ENCODE measurements at regions not wholly inside any gene's neighbourhood (a gene's known extent, or its start where the extent isn't known, plus 50 kb on each side); places are given as distances from the start of the nearest gene placed in this dataset.

DNA sequence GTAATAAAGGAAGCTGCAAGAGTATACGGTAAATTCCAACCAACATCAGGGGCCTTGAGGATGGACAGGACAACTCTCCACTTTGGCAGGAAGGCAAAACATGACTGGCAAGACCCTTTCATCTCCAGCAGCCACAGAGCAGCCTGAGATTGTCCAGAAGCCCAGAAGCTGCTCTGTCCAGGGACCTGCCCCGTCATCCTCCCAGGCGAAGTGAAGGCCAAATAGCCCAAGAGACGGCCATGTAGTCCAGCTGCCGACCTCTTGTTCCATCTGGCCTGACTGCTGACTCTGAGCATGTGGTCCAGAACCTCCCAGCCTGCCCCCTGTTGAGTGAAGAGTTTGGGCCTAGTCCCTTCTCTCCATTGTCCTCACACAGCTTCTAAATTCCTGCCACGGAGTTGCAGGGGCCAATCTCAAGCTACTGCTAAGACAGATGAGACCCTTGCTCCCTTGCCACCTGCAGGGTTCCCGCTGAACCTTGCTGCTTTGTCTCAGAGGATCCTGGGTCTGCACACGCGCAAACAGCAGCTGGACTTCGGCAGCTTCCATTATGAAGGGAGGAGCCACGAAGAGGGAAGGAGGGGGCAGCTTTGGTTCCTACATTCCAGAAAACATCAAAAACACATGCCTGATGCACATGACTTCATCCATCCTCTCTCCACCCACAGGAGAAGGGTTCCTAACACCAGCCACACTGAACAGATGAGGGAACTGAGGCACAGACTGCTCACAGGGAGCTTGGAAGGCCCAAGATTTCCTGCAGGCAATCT is 196.9 kb downstream of the KATNAL1 start:
- H2AFZ ChIP-seq (ENCODE audit: low read length): no peak overlapping the region
- no peak for DNase-seq (ENCODE audit: low read depth in 2 of 2)

DNA sequence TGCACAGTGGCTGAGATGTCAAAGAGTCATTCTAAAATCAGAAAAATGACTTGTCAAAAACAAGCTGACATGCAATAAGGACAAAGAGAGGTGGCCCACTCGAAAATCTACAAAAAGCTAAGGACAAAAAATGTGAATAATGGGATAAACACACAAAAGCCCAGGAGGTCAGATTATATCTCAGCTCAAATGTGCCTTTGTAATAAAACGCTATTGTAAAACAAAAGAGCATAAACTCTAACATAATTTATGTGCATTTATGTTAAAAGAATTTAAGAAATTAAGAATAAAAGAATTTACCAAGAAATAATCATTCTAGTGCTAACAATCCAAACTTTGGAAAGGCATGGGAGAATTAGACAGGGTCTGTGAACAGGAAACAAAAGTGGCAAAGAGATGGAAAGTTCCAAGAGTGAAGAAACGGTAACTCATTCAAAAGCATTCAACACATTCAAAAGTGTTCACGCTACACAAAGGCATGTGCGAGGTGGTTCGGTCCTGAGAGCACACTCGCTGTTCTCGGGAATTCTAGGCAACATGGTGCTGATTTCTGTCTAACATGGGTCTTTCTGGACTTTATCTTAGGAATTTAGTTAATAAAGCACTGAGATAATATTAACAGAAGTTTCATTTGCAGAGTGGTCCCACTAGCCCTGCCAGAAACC is 197.7 kb downstream of the KATNAL1 start:
- H3K27ac ChIP-seq (ENCODE audit: insufficient read depth, low read length): no peak overlapping the region
- no peak for TF ChIP-seq EZH2 (IDR thresholded peaks at IDR 0.05; ENCODE audit: low read length, missing control alignments)
- TF ChIP-seq, protein P1, sequence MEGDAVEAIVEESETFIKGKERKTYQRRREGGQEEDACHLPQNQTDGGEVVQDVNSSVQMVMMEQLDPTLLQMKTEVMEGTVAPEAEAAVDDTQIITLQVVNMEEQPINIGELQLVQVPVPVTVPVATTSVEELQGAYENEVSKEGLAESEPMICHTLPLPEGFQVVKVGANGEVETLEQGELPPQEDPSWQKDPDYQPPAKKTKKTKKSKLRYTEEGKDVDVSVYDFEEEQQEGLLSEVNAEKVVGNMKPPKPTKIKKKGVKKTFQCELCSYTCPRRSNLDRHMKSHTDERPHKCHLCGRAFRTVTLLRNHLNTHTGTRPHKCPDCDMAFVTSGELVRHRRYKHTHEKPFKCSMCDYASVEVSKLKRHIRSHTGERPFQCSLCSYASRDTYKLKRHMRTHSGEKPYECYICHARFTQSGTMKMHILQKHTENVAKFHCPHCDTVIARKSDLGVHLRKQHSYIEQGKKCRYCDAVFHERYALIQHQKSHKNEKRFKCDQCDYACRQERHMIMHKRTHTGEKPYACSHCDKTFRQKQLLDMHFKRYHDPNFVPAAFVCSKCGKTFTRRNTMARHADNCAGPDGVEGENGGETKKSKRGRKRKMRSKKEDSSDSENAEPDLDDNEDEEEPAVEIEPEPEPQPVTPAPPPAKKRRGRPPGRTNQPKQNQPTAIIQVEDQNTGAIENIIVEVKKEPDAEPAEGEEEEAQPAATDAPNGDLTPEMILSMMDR (conservative IDR thresholded peaks at IDR 0.05 in 1 of 2, IDR thresholded peaks at IDR 0.05 in 1 of 2; ENCODE audit: low read depth in 1 of 2, low read length in 2 of 2): no peak
- no peaks in the 10 kb centered on the region for H4K20me1 ChIP-seq (ENCODE audit: control insufficient read depth, extremely low read depth, insufficient read depth, low read length)
- H3K27me3 ChIP-seq (ENCODE audit: control insufficient read depth, insufficient read depth, low read length): no peaks in the 10 kb centered on the region
- no peak overlapping the region for H3K4me2 ChIP-seq (ENCODE audit: extremely low read depth, insufficient read depth, low read length)
- no peaks in the 10 kb centered on the region for H3K79me2 ChIP-seq (ENCODE audit: control insufficient read depth, insufficient read depth, low read length)
- no peak overlapping the region for H3K9ac ChIP-seq (ENCODE audit: insufficient read depth, low read length)
- no peaks in the 10 kb centered on the region for H3K4me1 ChIP-seq (ENCODE audit: control insufficient read depth, extremely low read depth, insufficient read depth, low read length)
- no peak for DNase-seq (ENCODE audit: low read depth in 2 of 2)
- H3K9me3 ChIP-seq (ENCODE audit: control insufficient read depth, insufficient read depth, low read depth, low read length): no peaks in the 10 kb centered on the region
- H3K36me3 ChIP-seq (ENCODE audit: control insufficient read depth, insufficient read depth, low read length): no peaks in the 10 kb centered on the region
- no peak overlapping the region for H3K4me3 ChIP-seq (replicated peaks in 1 of 4; ENCODE audit: control extremely low read depth in 1 of 4, insufficient read depth in 1 of 4, low read depth in 3 of 4, low read length in 4 of 4)
- H2AFZ ChIP-seq (ENCODE audit: low read length): no peak overlapping the region

More for the DNA sequence above, 196.9 kb downstream of the KATNAL1 start:
- H3K4me3 ChIP-seq (replicated peaks in 1 of 4; ENCODE audit: control extremely low read depth in 1 of 4, insufficient read depth in 1 of 4, low read depth in 3 of 4, low read length in 4 of 4): no peak overlapping the region
- TF ChIP-seq, protein P1 (conservative IDR thresholded peaks at IDR 0.05 in 1 of 2, IDR thresholded peaks at IDR 0.05 in 1 of 2; ENCODE audit: low read depth in 1 of 2, low read length in 2 of 2): no peak
- TF ChIP-seq EZH2 (IDR thresholded peaks at IDR 0.05; ENCODE audit: low read length, missing control alignments): no peak
- no peaks in the 10 kb centered on the region for H4K20me1 ChIP-seq (ENCODE audit: control insufficient read depth, extremely low read depth, insufficient read depth, low read length)
- no peaks in the 10 kb centered on the region for H3K9me3 ChIP-seq (ENCODE audit: control insufficient read depth, insufficient read depth, low read depth, low read length)
- H3K9ac ChIP-seq (ENCODE audit: insufficient read depth, low read length): no peak overlapping the region
- no peak overlapping the region for H3K27ac ChIP-seq (ENCODE audit: insufficient read depth, low read length)
- H3K79me2 ChIP-seq (ENCODE audit: control insufficient read depth, insufficient read depth, low read length): no peaks in the 10 kb centered on the region
- no peaks in the 10 kb centered on the region for H3K36me3 ChIP-seq (ENCODE audit: control insufficient read depth, insufficient read depth, low read length)
- H3K27me3 ChIP-seq (ENCODE audit: control insufficient read depth, insufficient read depth, low read length): no peaks in the 10 kb centered on the region
- peaks cover 2% of the 10 kb centered on the region for H3K4me1 ChIP-seq (ENCODE audit: control insufficient read depth, extremely low read depth, insufficient read depth, low read length)
- no peak overlapping the region for H3K4me2 ChIP-seq (ENCODE audit: extremely low read depth, insufficient read depth, low read length)

- H3K4me1 ChIP-seq (ENCODE audit: control insufficient read depth, extremely low read depth, insufficient read depth, low read length): no peaks in the 10 kb centered on the region
- no peak overlapping the region for H2AFZ ChIP-seq (ENCODE audit: low read length)
- no peak overlapping the region for H3K4me3 ChIP-seq (replicated peaks in 1 of 4; ENCODE audit: control extremely low read depth in 1 of 4, insufficient read depth in 1 of 4, low read depth in 3 of 4, low read length in 4 of 4)
- no peaks in the 10 kb centered on the region for H3K36me3 ChIP-seq (ENCODE audit: control insufficient read depth, insufficient read depth, low read length)
- no peak for TF ChIP-seq EZH2 (IDR thresholded peaks at IDR 0.05; ENCODE audit: low read length, missing control alignments)
- TF ChIP-seq, protein P1 (conservative IDR thresholded peaks at IDR 0.05 in 1 of 2, IDR thresholded peaks at IDR 0.05 in 1 of 2; ENCODE audit: low read depth in 1 of 2, low read length in 2 of 2): no peak
- H3K9me3 ChIP-seq (ENCODE audit: control insufficient read depth, insufficient read depth, low read depth, low read length): no peaks in the 10 kb centered on the region
- no peak overlapping the region for H3K4me2 ChIP-seq (ENCODE audit: extremely low read depth, insufficient read depth, low read length)
- H3K27ac ChIP-seq (ENCODE audit: insufficient read depth, low read length): no peak overlapping the region
- H4K20me1 ChIP-seq (ENCODE audit: control insufficient read depth, extremely low read depth, insufficient read depth, low read length): no peaks in the 10 kb centered on the region
- no peak for DNase-seq (ENCODE audit: low read depth in 2 of 2)
- no peaks in the 10 kb centered on the region for H3K27me3 ChIP-seq (ENCODE audit: control insufficient read depth, insufficient read depth, low read length)
- H3K79me2 ChIP-seq (ENCODE audit: control insufficient read depth, insufficient read depth, low read length): no peaks in the 10 kb centered on the region
- H3K9ac ChIP-seq (ENCODE audit: insufficient read depth, low read length): no peak overlapping the region
Measured at GRCh38 chr13:30108913-30109237, 198.5 kb downstream of the KATNAL1 start.

All from fibroblast of lung (primary cell).